VCaP (cell line): ENCODE measurements at regions not wholly inside any gene's neighbourhood (a gene's known extent, or its start where the extent isn't known, plus 50 kb on each side); places are given as distances from the start of the nearest gene placed in this dataset.
"Not testable (repeated sequence)": the region's sequence is repeated elsewhere in the genome, so short reads cannot be mapped to it uniquely, and the experiment has no call there.

Experiments used
- H3K27ac ChIP-seq: fragments of 450-650 bp; 2 replicates; pipeline ENCODE4 v1.5.1; 2017
- CTCF ChIP-seq: fragments of 450-650 bp; conservative IDR thresholded peaks from 2 replicates; pipeline ENCODE4 v1.5.1; 2017; ENCODE audit warnings: mild to moderate bottlenecking, moderate library complexity

GRCh38 chr2:37569131-37569823 lies 102.2 kb downstream of the CDC42EP3 start:
- TF ChIP-seq CTCF: no peak
- H3K27ac ChIP-seq: no peak overlapping the region

GRCh38 chr2:37569986-37570679 lies 101.3 kb downstream of the CDC42EP3 start:
- H3K27ac ChIP-seq: no peak overlapping the region
- no peak for TF ChIP-seq CTCF

DNA sequence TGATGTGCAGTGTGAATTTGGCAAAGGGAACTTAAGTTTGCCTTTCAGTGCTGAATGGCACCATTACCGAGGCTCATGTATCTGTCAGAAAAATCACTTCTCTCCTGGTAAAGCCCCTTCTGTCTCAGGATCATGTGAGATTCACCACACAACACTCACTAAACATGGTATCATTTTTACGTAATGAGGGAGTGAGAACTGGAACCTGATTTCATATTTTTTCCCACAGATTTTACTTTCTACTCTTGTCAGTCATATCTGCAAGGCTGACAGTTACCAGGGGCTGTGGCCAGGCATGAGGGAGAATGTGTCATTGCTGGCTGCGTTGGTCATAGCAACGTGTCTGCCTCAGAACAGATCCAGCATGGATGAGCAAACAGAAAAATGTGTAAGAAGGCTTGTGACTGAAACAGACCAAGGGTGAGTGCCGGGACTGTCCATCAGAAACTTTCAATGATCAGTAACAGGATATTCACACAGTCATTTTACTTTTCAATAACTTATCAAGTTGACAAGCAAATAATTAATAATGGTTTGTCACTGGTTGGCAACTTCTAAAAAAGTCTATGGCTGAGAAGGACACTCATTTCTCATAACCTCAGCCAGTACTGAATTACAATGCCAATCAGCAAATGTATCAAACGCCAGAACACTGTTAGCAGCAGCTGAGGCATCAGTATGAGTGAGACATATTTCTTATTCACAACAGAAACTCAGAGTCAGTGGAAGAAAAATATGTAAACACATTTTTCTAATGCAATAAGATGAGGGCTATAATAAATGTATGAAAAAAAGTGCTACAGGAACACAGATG lies 100.5 kb downstream of the CDC42EP3 start:
- H3K27ac ChIP-seq: no peak overlapping the region

GRCh38 chr2:37571587-37572136 lies 99.8 kb downstream of the CDC42EP3 start:
- no peak overlapping the region for H3K27ac ChIP-seq
- TF ChIP-seq CTCF: no peak

More for the DNA sequence above, 100.5 kb downstream of the CDC42EP3 start:
- TF ChIP-seq CTCF: no peak

DNA sequence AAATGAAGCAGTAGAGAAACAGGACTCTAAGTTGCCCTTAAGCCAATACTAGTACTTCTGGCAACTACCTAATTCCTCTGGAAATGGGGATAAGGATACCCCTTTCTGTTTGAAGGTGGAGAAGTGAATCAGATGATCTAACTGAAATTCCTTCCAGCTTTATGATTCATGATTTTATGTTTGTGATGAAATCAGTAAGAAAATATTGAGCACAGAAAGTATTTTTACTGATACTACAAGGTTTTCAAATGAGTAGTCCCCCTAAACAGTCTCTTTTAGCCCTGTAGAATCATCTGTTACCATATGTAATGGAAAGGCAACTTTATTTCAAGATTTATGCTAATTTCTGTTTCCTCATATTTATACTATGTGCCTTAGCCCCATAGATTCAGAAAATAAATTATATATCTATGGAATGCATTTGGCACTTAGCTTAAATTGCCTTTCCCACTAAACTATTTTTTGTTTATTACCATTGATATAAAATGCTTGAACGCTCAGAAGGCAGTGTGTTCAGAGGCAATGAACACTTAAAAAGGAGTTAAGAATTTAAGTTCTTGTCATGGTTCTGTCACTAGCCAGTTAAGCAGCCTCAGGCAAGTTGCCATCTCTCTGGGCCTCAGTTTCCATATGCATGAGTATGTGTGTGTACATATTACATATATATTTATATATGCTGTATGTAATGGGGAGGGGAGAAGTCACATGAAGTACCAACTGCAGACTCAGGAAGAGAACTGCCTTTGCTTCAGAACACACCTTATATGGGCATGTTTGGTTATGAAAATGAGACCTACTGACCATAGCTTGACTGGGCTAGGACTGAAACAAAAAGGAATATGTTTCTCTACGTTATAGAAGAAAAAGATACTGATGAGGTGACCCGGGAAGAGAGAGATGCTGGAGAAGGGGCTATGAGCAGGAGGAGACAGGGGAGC lies 97.7 kb downstream of the CDC42EP3 start:
- no peak overlapping the region for H3K27ac ChIP-seq
- TF ChIP-seq CTCF: no peak

DNA sequence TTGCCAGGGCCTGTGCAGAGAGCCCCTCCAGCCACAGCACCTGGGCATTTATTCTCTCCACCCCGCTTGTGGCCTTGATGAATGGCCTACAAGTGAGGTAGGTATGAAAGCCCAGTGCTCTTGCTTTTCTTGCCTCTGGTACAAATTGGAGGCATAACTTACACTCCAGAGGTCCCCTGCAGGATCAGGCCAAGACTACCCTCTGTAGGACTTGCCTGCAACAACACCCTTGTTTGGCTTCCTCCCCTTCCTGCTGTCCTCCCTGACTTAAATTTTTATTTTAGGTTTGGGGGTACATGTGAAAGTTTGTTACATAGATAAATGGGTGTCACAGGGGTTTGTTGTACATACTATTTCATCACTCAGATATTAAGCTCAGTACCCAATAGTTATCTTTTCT lies 95.7 kb downstream of the CDC42EP3 start:
- no peak for TF ChIP-seq CTCF
- H3K27ac ChIP-seq: no peak overlapping the region

- H3K27ac ChIP-seq: not testable (repeated sequence)
Measured at GRCh38 chr2:37576194-37576593, 95.2 kb downstream of the CDC42EP3 start.
